ENCODE measurements at regions not wholly inside any gene's neighbourhood (a gene's known extent, or its start where the extent isn't known, plus 50 kb on each side); places are given as distances from the start of the nearest gene placed in this dataset.

DNA sequence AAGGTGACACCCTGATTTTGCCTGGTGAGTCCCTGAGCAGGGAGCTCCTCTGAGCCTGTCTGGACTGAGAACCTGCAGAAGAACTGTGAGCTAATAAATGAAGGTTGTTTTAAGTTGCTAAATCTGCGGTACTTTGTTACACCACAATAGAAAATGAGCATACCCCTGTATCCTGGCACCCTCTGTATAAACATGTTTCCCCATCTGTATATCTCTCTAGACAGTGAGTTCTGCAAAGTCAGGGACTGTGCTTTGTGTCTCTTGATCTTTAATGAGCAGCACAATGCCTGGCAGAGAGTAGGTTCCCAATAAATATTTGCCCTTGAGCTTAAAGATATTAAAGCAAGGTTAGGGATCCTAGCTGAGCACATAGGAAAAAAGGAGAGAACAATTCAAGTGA lies 228.8 kb downstream of the OMA1 start:
- TF ChIP-seq, protein P1, sequence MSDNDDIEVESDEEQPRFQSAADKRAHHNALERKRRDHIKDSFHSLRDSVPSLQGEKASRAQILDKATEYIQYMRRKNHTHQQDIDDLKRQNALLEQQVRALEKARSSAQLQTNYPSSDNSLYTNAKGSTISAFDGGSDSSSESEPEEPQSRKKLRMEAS (IDR thresholded peaks at IDR 0.05; ENCODE audit: low read depth): no peak
- TF ChIP-seq, protein P2, sequence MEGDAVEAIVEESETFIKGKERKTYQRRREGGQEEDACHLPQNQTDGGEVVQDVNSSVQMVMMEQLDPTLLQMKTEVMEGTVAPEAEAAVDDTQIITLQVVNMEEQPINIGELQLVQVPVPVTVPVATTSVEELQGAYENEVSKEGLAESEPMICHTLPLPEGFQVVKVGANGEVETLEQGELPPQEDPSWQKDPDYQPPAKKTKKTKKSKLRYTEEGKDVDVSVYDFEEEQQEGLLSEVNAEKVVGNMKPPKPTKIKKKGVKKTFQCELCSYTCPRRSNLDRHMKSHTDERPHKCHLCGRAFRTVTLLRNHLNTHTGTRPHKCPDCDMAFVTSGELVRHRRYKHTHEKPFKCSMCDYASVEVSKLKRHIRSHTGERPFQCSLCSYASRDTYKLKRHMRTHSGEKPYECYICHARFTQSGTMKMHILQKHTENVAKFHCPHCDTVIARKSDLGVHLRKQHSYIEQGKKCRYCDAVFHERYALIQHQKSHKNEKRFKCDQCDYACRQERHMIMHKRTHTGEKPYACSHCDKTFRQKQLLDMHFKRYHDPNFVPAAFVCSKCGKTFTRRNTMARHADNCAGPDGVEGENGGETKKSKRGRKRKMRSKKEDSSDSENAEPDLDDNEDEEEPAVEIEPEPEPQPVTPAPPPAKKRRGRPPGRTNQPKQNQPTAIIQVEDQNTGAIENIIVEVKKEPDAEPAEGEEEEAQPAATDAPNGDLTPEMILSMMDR (IDR thresholded peaks at IDR 0.05): no peak
- TF ChIP-seq SMC3 (IDR thresholded peaks at IDR 0.05; ENCODE audit: low read depth, low read length): no peak
- no peak for TF ChIP-seq TAF1 (IDR thresholded peaks at IDR 0.05; ENCODE audit: borderline replicate concordance, low read depth, low read length)
- TF ChIP-seq GABPA (IDR thresholded peaks at IDR 0.05; ENCODE audit: low read depth): no peak
- no peak for TF ChIP-seq JUND (IDR thresholded peaks at IDR 0.05)
- TF ChIP-seq TCF12 (IDR thresholded peaks at IDR 0.05): no peak
- TF ChIP-seq POLR2AphosphoS5 (IDR thresholded peaks at IDR 0.05; ENCODE audit: low read depth, low read length): no peak
- no peak for TF ChIP-seq IRF3 (IDR thresholded peaks at IDR 0.05; ENCODE audit: low read depth, low read length)
- no peak for TF ChIP-seq RAD21 (IDR thresholded peaks at IDR 0.05; ENCODE audit: low read length)

Data from SK-N-SH (cell line).